GM21786 (cell line): ENCODE measurements at regions not wholly inside any gene's neighbourhood (a gene's known extent, or its start where the extent isn't known, plus 50 kb on each side); places are given as distances from the start of the nearest gene placed in this dataset.
"Not testable (repeated sequence)": the region's sequence is repeated elsewhere in the genome, so short reads cannot be mapped to it uniquely, and the experiment has no call there.

ENCODE experiments used
- ATAC-seq: cut with Tn5 transposase; IDR thresholded peaks from one replicate; pipeline ENCODE4 v1.9.1; 2021; ENCODE audit not compliant: unreplicated experiment

- ATAC-seq, result no peak
Measured at GRCh38 chr20:57093766-57094165, 172.7 kb downstream of the BMP7 start.

GRCh38 chr20:57094252-57094891, 172.1 kb downstream of the BMP7 start:
- ATAC-seq, result no peak

- no peak for ATAC-seq
Measured at GRCh38 chr20:57094991-57095390, 171.4 kb downstream of the BMP7 start.

- no peak for ATAC-seq
Measured at GRCh38 chr20:57095426-57095825, 171.0 kb downstream of the BMP7 start.

GRCh38 chr20:57097245-57097915, 169.1 kb downstream of the BMP7 start:
- ATAC-seq, result no peak

GRCh38 chr20:57102160-57102559, 164.3 kb downstream of the BMP7 start:
- no peak for ATAC-seq

- ATAC-seq, result no peak
Measured at GRCh38 chr20:57102566-57102965, 163.9 kb downstream of the BMP7 start.

GRCh38 chr20:57103146-57103800, 163.2 kb downstream of the BMP7 start:
- no peak for ATAC-seq

- no peak for ATAC-seq
Measured at GRCh38 chr20:57104113-57104512, 162.3 kb downstream of the BMP7 start.

- ATAC-seq, result no peak
Measured at GRCh38 chr20:57104651-57105204, 161.7 kb downstream of the BMP7 start.

- ATAC-seq, result no peak
Measured at GRCh38 chr20:57106030-57106682, 160.3 kb downstream of the BMP7 start.

- no peak for ATAC-seq
Measured at GRCh38 chr20:57106692-57107091, 159.7 kb downstream of the BMP7 start.

- ATAC-seq, result no peak
Measured at GRCh38 chr20:57107208-57107607, 159.2 kb downstream of the BMP7 start.

GRCh38 chr20:57108218-57108617, 158.2 kb downstream of the BMP7 start:
- ATAC-seq, result no peak

GRCh38 chr20:57108742-57109570, 157.5 kb downstream of the BMP7 start:
- ATAC-seq, result no peak

GRCh38 chr20:57109571-57109953, 156.9 kb downstream of the BMP7 start:
- no peak for ATAC-seq

GRCh38 chr20:57110121-57111027, 156.1 kb downstream of the BMP7 start:
- ATAC-seq, result not testable (repeated sequence)

GRCh38 chr20:57111028-57111373, 155.4 kb downstream of the BMP7 start:
- ATAC-seq, result no peak

- ATAC-seq, result no peak
Measured at GRCh38 chr20:57112448-57112847, 154.0 kb downstream of the BMP7 start.
